Hepatocyte (in vitro differentiated cells): ENCODE measurements at regions not wholly inside any gene's neighbourhood (a gene's known extent, or its start where the extent isn't known, plus 50 kb on each side); places are given as distances from the start of the nearest gene placed in this dataset.

Experiments used
- DNase-seq: peaks from one replicate; pipeline ENCODE4 v3.0.0-alpha.2; 2016; ENCODE audit warnings: low spot score
- H2AFZ ChIP-seq: fragments of 200-600 bp; sonication (generic); 2 replicates; pipeline ENCODE4 v1.6.0; 2016; ENCODE audit warnings: antibody characterized with exemption, mild to moderate bottlenecking
- H3K27ac ChIP-seq: fragments of 200-600 bp; sonication (generic); 2 replicates; pipeline ENCODE4 v1.5.1; 2016; ENCODE audit warnings: mild to moderate bottlenecking
- H3K27me3 ChIP-seq: fragments of 200-600 bp; sonication (generic); 2 replicates; pipeline ENCODE4 v1.6.1; 2016
- H3K36me3 ChIP-seq: fragments of 200-600 bp; sonication (generic); replicated peaks from 2 replicates; pipeline ENCODE4 v1.5.1; 2016; ENCODE audit warnings: low read depth; ENCODE audit not compliant: insufficient read depth
- H3K4me1 ChIP-seq: fragments of 200-600 bp; sonication (generic); 2 replicates; pipeline ENCODE4 v1.5.1; 2016; ENCODE audit warnings: mild to moderate bottlenecking, moderate library complexity; ENCODE audit not compliant: insufficient read depth
- H3K4me2 ChIP-seq: fragments of 200-600 bp; sonication (generic); 2 replicates; pipeline ENCODE4 v1.6.0; 2016
- H3K4me3 ChIP-seq: fragments of 200-600 bp; sonication (generic); 2 replicates; pipeline ENCODE4 v1.5.1; 2016; ENCODE audit warnings: mild to moderate bottlenecking
- H3K79me2 ChIP-seq: fragments of 200-600 bp; sonication (generic); 2 replicates; pipeline ENCODE4 v1.6.0; 2017; ENCODE audit warnings: mild to moderate bottlenecking
- H3K9me2 ChIP-seq: fragments of 200-600 bp; sonication (generic); replicated peaks from 2 replicates; pipeline ENCODE4 v1.6.0; 2017; ENCODE audit warnings: mild to moderate bottlenecking; ENCODE audit not compliant: insufficient read depth
- H3K9me3 ChIP-seq: fragments of 200-600 bp; sonication (generic); 2 replicates; pipeline ENCODE4 v1.5.1; 2016; ENCODE audit warnings: low read depth, mild to moderate bottlenecking
- H4K20me1 ChIP-seq: fragments of 200-600 bp; sonication (generic); 2 replicates; pipeline ENCODE4 v1.6.0; 2016; ENCODE audit warnings: mild to moderate bottlenecking; ENCODE audit not compliant: insufficient read depth, poor library complexity, severe bottlenecking
- CTCF ChIP-seq: fragments of 200-600 bp; sonication (generic); IDR thresholded peaks from 2 replicates; pipeline ENCODE4 v1.5.1; 2016; ENCODE audit warnings: antibody characterized with exemption, mild to moderate bottlenecking; ENCODE audit not compliant: poor library complexity
- EZH2 ChIP-seq: fragments of 200-600 bp; sonication (generic); IDR thresholded peaks from 2 replicates; pipeline ENCODE4 v1.6.1; 2016; ENCODE audit warnings: antibody characterized with exemption, mild to moderate bottlenecking, borderline replicate concordance
- EZH2phosphoT487 ChIP-seq: fragments of 200-600 bp; sonication (generic); IDR thresholded peaks from one replicate; pipeline ENCODE4 v1.6.1; 2018; ENCODE audit warnings: antibody characterized with exemption, mild to moderate bottlenecking, low read depth, moderate library complexity; ENCODE audit not compliant: unreplicated experiment, severe bottlenecking
- WGBS: methylation state at CpG from one replicate; pipeline ENCODE4 v1.1.6; 2016; ENCODE audit warnings: low lambda C conversion rate; ENCODE audit errors: missing lambda C conversion rate; 5-methylcytosine and 5-hydroxymethylcytosine counted together

GRCh38 chr22:22182218-22182989, 62.2 kb upstream of the VPREB1 start:
- TF ChIP-seq EZH2 (no peak), EZH2phosphoT487 (no peak), CTCF (no peak)
- WGBS, result 68% methylated on average over 7 of the region's 7 CpGs

GRCh38 chr22:22181341-22181850, 63.2 kb upstream of the VPREB1 start:
- Histone ChIP-seq H3K27ac (peak overlapping the region; percentile 80), H3K36me3 (no peaks in the 10 kb centered on the region), H3K4me2 (peak overlapping the region; percentile 53), H3K79me2 (no peaks in the 10 kb centered on the region), H3K4me3 (no peak overlapping the region), H4K20me1 (no peaks in the 10 kb centered on the region), H3K9me3 (no peaks in the 10 kb centered on the region), H2AFZ (peak overlapping the region; percentile 29), H3K4me1 (peaks cover 5% of the 10 kb centered on the region), H3K9me2 (no peaks in the 10 kb centered on the region), H3K27me3 (peaks cover 25% of the 10 kb centered on the region)
- WGBS, result 57% methylated on average over 3 of the region's 3 CpGs
- no peak for TF ChIP-seq EZH2phosphoT487
- TF ChIP-seq CTCF, result no peak
- TF ChIP-seq EZH2, result no peak
- peak; percentile 28 for DNase-seq

More at GRCh38 chr22:22182218-22182989, 62.2 kb upstream of the VPREB1 start:
- H2AFZ ChIP-seq, result no peak overlapping the region
- peaks cover 35% of the 10 kb centered on the region for H3K27me3 ChIP-seq
- no peaks in the 10 kb centered on the region for H3K9me3 ChIP-seq
- no peaks in the 10 kb centered on the region for H3K9me2 ChIP-seq
- H3K4me1 ChIP-seq, result no peaks in the 10 kb centered on the region
- H3K79me2 ChIP-seq, result no peaks in the 10 kb centered on the region
- H4K20me1 ChIP-seq, result no peaks in the 10 kb centered on the region
- H3K4me3 ChIP-seq, result no peak overlapping the region
- H3K27ac ChIP-seq, result peak overlapping the region; percentile 80
- no peak for DNase-seq
- H3K36me3 ChIP-seq, result no peaks in the 10 kb centered on the region
- no peak overlapping the region for H3K4me2 ChIP-seq

DNA sequence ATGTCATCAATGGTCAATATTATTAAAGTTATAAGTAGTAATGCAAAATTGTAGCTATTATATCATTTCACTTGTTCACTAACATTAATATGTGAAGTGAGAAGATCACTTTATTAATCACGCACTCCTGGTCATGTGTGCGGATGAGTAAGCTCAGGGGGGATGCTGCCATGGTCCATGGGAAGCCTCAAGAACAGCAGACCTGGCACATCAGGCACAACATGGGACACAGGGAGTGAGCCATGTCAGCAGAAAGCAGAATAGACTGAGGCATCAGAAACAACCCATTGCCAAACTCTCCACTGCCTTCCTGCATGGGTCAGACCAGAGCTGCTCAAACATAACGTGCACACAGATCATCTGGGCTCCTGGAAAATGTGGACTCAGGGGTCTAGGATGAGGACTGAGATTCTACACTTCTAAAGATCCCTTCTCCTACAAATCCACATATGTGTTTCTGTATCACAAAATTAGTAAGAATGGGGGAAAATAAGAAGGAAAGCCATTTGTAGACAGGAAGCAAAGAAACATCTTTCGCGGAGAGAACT, 63.8 kb upstream of the VPREB1 start:
- WGBS, result 72% methylated on average over 5 of the region's 5 CpGs

More for the DNA sequence above, 63.8 kb upstream of the VPREB1 start:
- peak overlapping the region; percentile 53 for H3K4me2 ChIP-seq
- no peak overlapping the region for H2AFZ ChIP-seq
- no peak overlapping the region for H3K4me3 ChIP-seq
- H3K36me3 ChIP-seq, result no peaks in the 10 kb centered on the region
- peaks cover 7% of the 10 kb centered on the region for H3K4me1 ChIP-seq
- H4K20me1 ChIP-seq, result no peaks in the 10 kb centered on the region
- no peaks in the 10 kb centered on the region for H3K79me2 ChIP-seq
- H3K9me3 ChIP-seq, result no peaks in the 10 kb centered on the region
- H3K9me2 ChIP-seq, result no peaks in the 10 kb centered on the region
- no peak for DNase-seq
- peak overlapping the region; percentile 37 for H3K27ac ChIP-seq
- peaks cover 19% of the 10 kb centered on the region for H3K27me3 ChIP-seq
- no peak for TF ChIP-seq CTCF
- no peak for TF ChIP-seq EZH2phosphoT487
- TF ChIP-seq EZH2, result no peak
